Neural crest cell (in vitro differentiated cells): ENCODE measurements at regions not wholly inside any gene's neighbourhood (a gene's known extent, or its start where the extent isn't known, plus 50 kb on each side); places are given as distances from the start of the nearest gene placed in this dataset.

ENCODE experiments used
- DNase-seq: peaks from one replicate; pipeline ENCODE4 v3.0.0; 2021; ENCODE audit warnings: low read depth, mixed read lengths, low spot score
- H3K27ac Mint-ChIP-seq: one replicate; pipeline ENCODE4 v1.8.0; 2021; ENCODE audit warnings: mild to moderate bottlenecking, mixed read lengths; ENCODE audit not compliant: unreplicated experiment
- H3K27me3 Mint-ChIP-seq: 2 replicates; pipeline ENCODE4 v1.8.0; 2021; ENCODE audit warnings: low read depth, mild to moderate bottlenecking, mixed read lengths
- H3K36me3 Mint-ChIP-seq: 2 replicates; pipeline ENCODE4 v1.8.0; 2021; ENCODE audit warnings: low read depth, mild to moderate bottlenecking, mixed read lengths
- H3K4me1 Mint-ChIP-seq: 2 replicates; pipeline ENCODE4 v1.8.0; 2021; ENCODE audit warnings: mixed read lengths
- H3K4me3 Mint-ChIP-seq: one replicate; pipeline ENCODE4 v1.8.0; 2021; ENCODE audit warnings: mild to moderate bottlenecking, mixed read lengths
- H3K9me3 Mint-ChIP-seq: 2 replicates; pipeline ENCODE4 v1.8.0; 2021; ENCODE audit warnings: mixed read lengths
- TF ChIP-seq, protein P1 (sequence below): fragments of 200-600 bp; sonication (generic); conservative IDR thresholded peaks from 2 replicates; pipeline ENCODE4 v1.5.0; 2021; ENCODE audit warnings: antibody characterized with exemption, mild to moderate bottlenecking

GRCh38 chr17:34091975-34092374 lies 163.1 kb upstream of the CCL2 start:
- H3K4me3 Mint-ChIP-seq: no peak overlapping the region
- peaks cover 33% of the 10 kb centered on the region for H3K27me3 Mint-ChIP-seq
- H3K36me3 Mint-ChIP-seq: no peaks in the 10 kb centered on the region
- peaks cover 6% of the 10 kb centered on the region for H3K9me3 Mint-ChIP-seq
- H3K4me1 Mint-ChIP-seq: no peaks in the 10 kb centered on the region
- DNase-seq: no peak
- no peak overlapping the region for H3K27ac Mint-ChIP-seq
- TF ChIP-seq, protein P1, sequence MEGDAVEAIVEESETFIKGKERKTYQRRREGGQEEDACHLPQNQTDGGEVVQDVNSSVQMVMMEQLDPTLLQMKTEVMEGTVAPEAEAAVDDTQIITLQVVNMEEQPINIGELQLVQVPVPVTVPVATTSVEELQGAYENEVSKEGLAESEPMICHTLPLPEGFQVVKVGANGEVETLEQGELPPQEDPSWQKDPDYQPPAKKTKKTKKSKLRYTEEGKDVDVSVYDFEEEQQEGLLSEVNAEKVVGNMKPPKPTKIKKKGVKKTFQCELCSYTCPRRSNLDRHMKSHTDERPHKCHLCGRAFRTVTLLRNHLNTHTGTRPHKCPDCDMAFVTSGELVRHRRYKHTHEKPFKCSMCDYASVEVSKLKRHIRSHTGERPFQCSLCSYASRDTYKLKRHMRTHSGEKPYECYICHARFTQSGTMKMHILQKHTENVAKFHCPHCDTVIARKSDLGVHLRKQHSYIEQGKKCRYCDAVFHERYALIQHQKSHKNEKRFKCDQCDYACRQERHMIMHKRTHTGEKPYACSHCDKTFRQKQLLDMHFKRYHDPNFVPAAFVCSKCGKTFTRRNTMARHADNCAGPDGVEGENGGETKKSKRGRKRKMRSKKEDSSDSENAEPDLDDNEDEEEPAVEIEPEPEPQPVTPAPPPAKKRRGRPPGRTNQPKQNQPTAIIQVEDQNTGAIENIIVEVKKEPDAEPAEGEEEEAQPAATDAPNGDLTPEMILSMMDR: no peak

GRCh38 chr17:34095106-34095505 lies 160.0 kb upstream of the CCL2 start:
- H3K9me3 Mint-ChIP-seq: peaks cover 3% of the 10 kb centered on the region
- H3K27me3 Mint-ChIP-seq: peaks cover 43% of the 10 kb centered on the region
- H3K4me3 Mint-ChIP-seq: no peak overlapping the region
- no peak overlapping the region for H3K27ac Mint-ChIP-seq
- no peak for DNase-seq
- H3K4me1 Mint-ChIP-seq: no peaks in the 10 kb centered on the region
- TF ChIP-seq, protein P1: no peak
- no peaks in the 10 kb centered on the region for H3K36me3 Mint-ChIP-seq

GRCh38 chr17:34098699-34099098 lies 156.4 kb upstream of the CCL2 start:
- no peak for DNase-seq
- TF ChIP-seq, protein P1: no peak
- peaks cover 38% of the 10 kb centered on the region for H3K27me3 Mint-ChIP-seq

GRCh38 chr17:34099859-34100515 lies 155.1 kb upstream of the CCL2 start:
- Mint-ChIP-seq H3K27ac (no peak overlapping the region), H3K4me3 (no peak overlapping the region), H3K9me3 (no peaks in the 10 kb centered on the region), H3K4me1 (no peaks in the 10 kb centered on the region), H3K27me3 (peaks cover 38% of the 10 kb centered on the region), H3K36me3 (no peaks in the 10 kb centered on the region)
- no peak for DNase-seq
- TF ChIP-seq, protein P1: no peak

More at GRCh38 chr17:34098699-34099098, 156.4 kb upstream of the CCL2 start:
- Mint-ChIP-seq H3K4me1 (no peaks in the 10 kb centered on the region), H3K36me3 (no peaks in the 10 kb centered on the region), H3K27ac (no peak overlapping the region), H3K9me3 (no peaks in the 10 kb centered on the region), H3K4me3 (no peak overlapping the region)

DNA sequence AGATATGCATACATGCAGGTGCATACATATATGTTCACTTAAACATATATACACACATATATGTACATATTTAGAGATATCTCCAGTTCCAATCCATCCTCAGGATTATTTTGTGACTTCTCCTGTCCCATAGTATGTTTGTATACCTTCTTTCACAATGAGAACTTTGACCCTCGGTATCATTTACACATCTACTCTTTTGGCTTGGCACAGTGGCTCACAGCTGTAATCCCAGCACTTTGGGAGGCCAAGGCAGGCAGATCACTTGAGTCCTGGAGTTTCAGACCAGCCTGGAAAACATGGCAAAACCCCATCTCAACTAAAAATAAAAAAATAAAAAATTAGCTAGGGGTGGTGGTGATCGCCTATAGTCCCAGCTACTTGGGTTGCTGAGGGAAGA lies 148.1 kb upstream of the CCL2 start:
- Mint-ChIP-seq H3K27me3 (peaks cover 52% of the 10 kb centered on the region), H3K4me1 (no peaks in the 10 kb centered on the region), H3K27ac (no peak overlapping the region), H3K4me3 (no peak overlapping the region), H3K36me3 (no peaks in the 10 kb centered on the region), H3K9me3 (no peaks in the 10 kb centered on the region)
- DNase-seq: no peak
- TF ChIP-seq, protein P1: no peak
